ENCODE measurements at regions not wholly inside any gene's neighbourhood (a gene's known extent, or its start where the extent isn't known, plus 50 kb on each side); places are given as distances from the start of the nearest gene placed in this dataset.
"Not testable (repeated sequence)": the region's sequence is repeated elsewhere in the genome, so short reads cannot be mapped to it uniquely, and the experiment has no call there.

DNA sequence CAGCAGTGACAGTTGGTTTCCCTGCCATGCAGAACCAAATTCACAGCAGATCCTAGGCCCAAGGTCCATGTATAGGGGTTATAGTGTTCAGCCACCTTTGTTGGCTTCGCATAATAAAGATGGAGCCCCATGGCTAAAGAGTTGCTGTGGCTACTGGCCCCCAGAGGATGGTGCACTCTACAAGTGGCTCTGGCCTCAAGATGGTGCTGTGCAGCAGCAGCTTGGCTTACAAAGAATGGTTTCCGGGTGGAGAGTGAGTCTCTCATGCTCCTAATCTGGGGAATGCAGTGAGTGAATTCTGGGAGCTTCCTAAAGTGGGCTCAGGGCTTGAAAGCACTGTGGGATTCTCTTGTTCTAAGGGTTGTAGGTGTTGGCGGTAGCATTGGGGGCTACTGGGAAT lies 1199.7 kb downstream of the CNTNAP5 start:
- DNase-seq = no peak

GRCh38 chr2:125227843-125228392 lies 1202.8 kb downstream of the CNTNAP5 start:
- DNase-seq = no peak

GRCh38 chr2:125240870-125241269 lies 1215.8 kb downstream of the CNTNAP5 start:
- no peak for DNase-seq

DNA sequence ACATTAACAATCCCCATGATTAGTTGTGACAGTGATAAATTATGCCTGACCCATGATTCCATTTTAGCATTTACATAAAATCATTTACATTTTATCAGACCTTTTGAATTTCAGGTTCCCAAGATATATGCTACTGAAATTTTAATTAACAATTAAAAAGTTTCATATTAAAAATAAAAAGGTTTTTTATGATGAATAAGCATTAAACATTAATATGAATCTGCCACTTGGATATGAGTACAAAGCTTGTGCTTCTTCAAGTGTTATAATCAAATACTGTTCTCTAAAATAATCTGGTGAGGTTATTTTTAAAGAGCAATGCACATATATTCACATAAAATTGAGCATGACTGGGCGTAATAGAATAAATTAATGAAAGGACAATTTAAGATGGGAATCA lies 1218.0 kb downstream of the CNTNAP5 start:
- no peak for DNase-seq

DNA sequence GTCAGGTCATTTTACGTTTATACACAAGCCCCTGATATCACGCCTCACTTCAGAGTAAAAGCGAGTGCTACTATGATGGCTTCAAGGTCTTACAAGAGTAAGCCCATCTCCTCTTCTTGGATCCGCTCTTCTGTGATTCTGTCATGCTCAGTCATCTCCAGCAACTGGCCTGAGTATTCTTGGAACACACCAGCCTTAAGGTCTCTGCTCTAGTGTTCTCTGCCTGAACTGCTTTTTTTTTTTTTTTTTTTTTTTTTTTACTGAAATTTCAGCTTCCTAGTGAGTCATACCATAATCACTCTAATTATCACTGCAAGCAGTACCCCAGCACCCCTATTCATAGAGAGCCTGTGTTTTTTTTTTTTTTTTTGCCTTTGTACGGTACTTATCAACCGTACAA lies 1228.9 kb downstream of the CNTNAP5 start:
- no peak for DNase-seq

GRCh38 chr2:125259451-125259850 lies 1234.4 kb downstream of the CNTNAP5 start:
- no peak for DNase-seq

- DNase-seq = not testable (repeated sequence)
These were observed 1235.4 kb downstream of the CNTNAP5 start for GRCh38 chr2:125260366-125260930.

- DNase-seq = no peak
These were observed 1239.4 kb downstream of the CNTNAP5 start for GRCh38 chr2:125264453-125264852.

- DNase-seq = no peak
These were observed 1242.6 kb downstream of the CNTNAP5 start for GRCh38 chr2:125267683-125268082.

- no peak for DNase-seq
These were observed 1247.6 kb downstream of the CNTNAP5 start for GRCh38 chr2:125272651-125273050.

GRCh38 chr2:125274718-125275117 lies 1249.6 kb downstream of the CNTNAP5 start:
- DNase-seq = no peak

- no peak for DNase-seq
These were observed 1255.2 kb downstream of the CNTNAP5 start for GRCh38 chr2:125280265-125280664.

GRCh38 chr2:125281242-125281641 lies 1256.2 kb downstream of the CNTNAP5 start:
- no peak for DNase-seq

DNA sequence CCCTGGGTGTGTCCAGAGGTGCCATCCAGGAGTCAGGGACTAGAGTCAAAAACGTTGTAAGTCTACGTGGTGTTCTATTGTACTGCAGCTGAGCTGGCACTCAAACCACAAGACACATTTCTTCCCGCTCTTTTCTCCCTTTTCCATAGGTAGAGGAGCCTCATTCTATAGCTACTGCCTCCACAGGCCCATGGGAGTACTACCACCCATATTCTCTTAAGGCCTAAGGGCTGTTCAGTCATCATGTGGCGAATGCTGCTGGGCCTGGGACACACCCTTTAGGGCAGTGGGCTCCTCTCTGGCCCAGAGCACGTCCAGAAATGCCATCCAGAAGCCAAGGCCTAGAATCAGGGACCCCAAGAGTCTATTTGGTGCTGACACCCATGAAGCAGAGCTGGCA lies 1271.7 kb downstream of the CNTNAP5 start:
- DNase-seq = no peak

DNA sequence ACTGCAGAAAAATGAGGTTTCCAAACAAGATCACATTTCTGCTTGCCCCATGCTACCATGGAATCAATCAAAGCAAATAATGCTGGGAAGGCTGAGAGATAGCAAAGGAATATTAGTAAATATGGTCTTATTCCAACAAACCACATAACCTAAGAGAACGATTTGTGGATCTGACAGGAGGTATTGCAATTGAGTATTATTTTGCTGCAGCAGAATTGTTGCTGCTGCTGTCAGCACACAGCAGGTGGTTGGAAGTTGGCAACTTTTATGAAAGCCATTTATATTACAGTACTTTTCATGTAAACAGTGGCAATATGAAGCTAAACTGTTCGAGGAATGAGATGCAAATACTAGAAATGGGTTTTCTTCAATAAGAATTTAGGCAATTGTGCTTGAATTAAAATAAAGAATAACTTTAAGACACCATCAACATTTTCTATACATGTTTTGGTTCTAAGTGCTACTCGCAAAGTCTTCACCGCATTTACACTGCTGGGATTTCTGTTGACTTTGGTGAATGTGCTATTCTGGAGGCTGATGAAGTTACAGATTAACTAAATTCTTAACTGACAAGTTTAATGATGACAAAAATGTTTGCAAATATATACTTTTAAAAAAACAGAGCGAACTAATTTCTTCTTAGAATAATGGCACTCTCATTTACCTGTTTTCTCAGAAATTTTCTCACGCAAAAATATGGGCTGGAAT lies 1285.7 kb downstream of the CNTNAP5 start:
- DNase-seq = no peak

- DNase-seq = no peak
These were observed 1287.3 kb downstream of the CNTNAP5 start for GRCh38 chr2:125312342-125312741.

GRCh38 chr2:125313806-125314205 lies 1288.7 kb downstream of the CNTNAP5 start:
- DNase-seq = no peak

GRCh38 chr2:125318740-125319139 lies 1293.7 kb downstream of the CNTNAP5 start:
- DNase-seq = no peak

GRCh38 chr2:125324273-125324672 lies 1299.2 kb downstream of the CNTNAP5 start:
- DNase-seq = no peak

- no peak for DNase-seq
These were observed 1305.0 kb downstream of the CNTNAP5 start for GRCh38 chr2:125330133-125330532.

DNA sequence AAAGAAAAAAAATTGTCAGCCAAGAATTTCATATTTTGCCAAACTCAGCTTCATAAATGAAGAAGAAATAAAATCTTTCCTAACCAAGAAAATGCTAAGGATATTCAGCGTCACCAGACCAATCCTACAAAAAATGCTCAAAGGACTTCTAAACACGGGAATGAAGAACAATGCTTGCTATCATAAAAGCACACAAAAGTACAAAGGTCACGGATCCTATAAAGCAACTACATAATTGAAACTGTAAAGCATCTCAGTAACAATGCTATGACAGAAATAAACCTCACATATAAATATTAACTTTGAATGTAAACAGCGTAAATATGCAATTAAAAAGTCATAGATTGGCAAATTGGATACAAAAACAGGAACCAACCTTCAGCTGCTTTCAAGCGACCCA lies 1314.6 kb upstream of the GYPC start:
- no peak for DNase-seq

GRCh38 chr2:125353542-125353941 lies 1302.4 kb upstream of the GYPC start:
- not testable (repeated sequence) for DNase-seq

DNA sequence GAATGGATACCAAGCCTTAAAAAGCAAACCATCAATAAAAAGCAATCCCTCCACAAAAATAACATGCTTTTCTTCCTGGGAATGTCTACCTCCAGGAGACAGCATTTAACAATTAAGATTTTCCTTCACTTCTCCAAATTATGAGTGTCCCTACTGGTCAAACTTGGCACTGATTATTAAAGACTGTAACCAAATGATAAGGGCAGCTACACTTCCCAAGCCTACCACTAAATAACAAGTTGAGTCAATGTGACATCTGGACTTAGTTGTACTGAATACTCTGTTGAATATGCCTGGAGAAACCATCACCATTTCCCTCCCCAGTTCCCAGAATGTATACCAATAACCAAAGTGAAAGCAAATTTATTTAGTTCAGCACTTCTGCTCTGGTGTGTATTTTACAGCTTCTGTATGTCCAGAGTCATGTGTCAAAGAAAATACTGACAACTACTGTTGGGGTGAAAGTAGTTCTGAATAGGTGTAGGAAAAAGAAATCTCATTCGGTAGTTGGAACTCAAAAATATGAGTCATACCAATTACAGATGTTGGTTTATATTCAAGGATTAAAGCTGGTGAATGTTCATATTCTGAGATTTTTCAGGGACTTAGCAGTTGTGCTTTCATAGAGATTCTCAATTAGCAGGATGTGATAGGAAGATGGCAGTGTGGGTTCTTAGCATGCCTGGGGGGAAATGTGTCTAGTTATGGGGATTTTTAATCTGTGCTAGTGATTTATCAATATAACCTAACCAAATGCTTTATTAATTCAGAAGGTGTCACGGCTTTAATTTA lies 1291.6 kb upstream of the GYPC start:
- no peak for DNase-seq

GRCh38 chr2:125364984-125365265 lies 1291.0 kb upstream of the GYPC start:
- DNase-seq = no peak

All from NCI-H226 (cell line).